Activated T-helper 1 cell treated with Interleukin-2 at 50 U/mL for 16 hours (primary cell): ENCODE measurements at regions not wholly inside any gene's neighbourhood (a gene's known extent, or its start where the extent isn't known, plus 50 kb on each side); places are given as distances from the start of the nearest gene placed in this dataset.
"Not testable (repeated sequence)": the region's sequence is repeated elsewhere in the genome, so short reads cannot be mapped to it uniquely, and the experiment has no call there.

Source experiments
- DNase-seq: peaks from one replicate; pipeline ENCODE4 v3.0.0-alpha.2; 2020; ENCODE audit warnings: low read depth

GRCh38 chr1:185468626-185469025, 151.6 kb upstream of the IVNS1ABP start:
- no peak for DNase-seq

- no peak for DNase-seq
Observed at GRCh38 chr1:185467122-185467521, 150.1 kb upstream of the IVNS1ABP start.

DNA sequence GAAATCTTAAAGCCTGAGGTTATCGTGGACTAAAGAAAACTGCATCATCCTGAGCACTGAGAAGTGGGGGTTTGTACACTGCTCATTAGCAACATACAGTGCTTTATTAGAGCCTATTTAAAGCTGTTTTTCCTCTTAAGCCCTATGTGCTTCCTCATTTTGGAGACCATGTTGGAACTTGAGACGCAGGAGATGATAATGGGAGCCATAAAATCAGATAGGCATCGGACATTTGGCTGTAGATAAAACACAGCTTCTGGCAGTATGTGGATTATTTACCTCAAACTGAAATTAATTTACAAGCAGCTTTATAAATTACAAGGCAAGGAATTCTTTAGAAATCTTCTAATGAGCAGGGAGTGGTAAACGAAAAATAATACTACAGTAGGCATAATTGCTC, 147.7 kb upstream of the IVNS1ABP start:
- no peak for DNase-seq

- no peak for DNase-seq
Observed at GRCh38 chr1:185463433-185463832, 146.4 kb upstream of the IVNS1ABP start.

- no peak for DNase-seq
Observed at GRCh38 chr1:185463011-185463410, 146.0 kb upstream of the IVNS1ABP start.

- not testable (repeated sequence) for DNase-seq
Observed at GRCh38 chr1:185460723-185461122, 143.7 kb upstream of the IVNS1ABP start.

- DNase-seq, result no peak
Observed at GRCh38 chr1:185459141-185459540, 142.1 kb upstream of the IVNS1ABP start.

GRCh38 chr1:185458670-185459069, 141.6 kb upstream of the IVNS1ABP start:
- no peak for DNase-seq

- DNase-seq, result no peak
Observed at GRCh38 chr1:185453496-185454192, 136.6 kb upstream of the IVNS1ABP start.

DNA sequence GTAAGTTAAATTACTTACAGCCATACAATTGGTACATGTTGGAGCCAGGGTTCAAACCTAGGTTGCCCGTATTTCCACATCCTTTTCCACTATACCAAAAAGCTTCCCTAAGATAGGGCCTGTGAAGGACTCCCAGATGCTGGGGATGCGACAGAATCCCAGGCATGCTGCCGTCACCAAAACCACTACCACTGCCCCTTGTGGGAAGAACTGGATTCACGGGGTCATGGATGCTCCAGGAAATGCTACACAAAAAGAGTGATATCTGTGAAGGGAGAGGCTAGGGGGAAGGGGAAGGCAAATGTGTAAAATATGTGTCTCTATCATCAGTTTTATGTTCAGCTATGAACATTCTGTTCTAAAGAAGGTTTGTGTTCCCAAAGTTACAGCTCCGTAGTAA, 133.9 kb upstream of the IVNS1ABP start:
- DNase-seq, result no peak

GRCh38 chr1:185450060-185450788, 133.2 kb upstream of the IVNS1ABP start:
- no peak for DNase-seq

DNA sequence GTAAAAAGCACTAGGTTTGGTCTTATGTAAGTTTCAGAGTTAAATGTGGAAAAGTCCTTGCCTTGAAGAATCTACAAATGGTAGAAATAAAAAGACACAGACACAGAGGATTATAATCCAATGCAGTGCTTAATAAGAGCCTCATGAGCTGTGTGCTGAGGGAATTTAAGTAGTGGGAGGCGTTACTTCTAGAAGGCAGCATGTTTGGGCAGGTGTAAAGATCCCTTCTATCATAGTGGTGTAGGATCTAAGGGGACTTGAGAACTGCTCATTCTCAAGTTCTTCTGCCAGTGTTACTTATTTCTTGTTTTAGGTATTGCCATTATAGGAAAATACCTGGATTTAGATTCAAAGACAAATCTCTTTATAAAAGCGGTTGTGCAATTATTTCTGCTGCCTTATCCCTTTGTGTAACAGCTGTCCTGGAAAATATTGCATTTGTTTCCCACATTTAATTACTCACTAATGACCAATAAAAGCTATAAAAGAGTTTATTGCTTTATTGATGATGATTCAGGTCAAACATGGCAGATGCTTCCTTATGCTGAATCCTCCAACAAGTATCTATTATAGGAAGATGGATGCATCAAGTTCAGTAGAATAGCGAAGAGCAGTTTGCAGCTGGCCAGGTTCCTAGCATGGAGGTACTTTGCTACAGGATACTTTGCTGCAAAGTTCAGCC, 132.5 kb upstream of the IVNS1ABP start:
- DNase-seq, result no peak

GRCh38 chr1:185448591-185449186, 131.6 kb upstream of the IVNS1ABP start:
- no peak for DNase-seq

DNA sequence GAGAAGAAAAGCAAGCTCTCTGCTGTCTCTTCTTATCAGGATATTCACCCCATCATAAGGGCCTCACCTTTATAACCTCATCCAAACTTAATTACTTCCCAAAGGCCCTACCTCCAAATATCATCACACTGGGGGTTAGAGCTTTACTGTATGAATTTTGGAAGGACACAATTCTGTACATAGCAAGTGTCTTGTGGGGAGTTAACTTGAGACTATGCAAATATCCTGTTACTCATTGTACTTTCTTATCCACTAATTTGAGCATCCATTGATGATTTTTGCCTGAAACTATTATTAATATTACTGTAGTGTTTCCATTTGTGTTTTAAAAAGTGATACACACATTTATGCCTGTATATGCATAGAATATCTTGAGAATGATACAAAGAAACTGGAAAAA, 129.1 kb upstream of the IVNS1ABP start:
- DNase-seq, result no peak

GRCh38 chr1:185445594-185445993, 128.6 kb upstream of the IVNS1ABP start:
- no peak for DNase-seq

GRCh38 chr1:185444676-185445075, 127.6 kb upstream of the IVNS1ABP start:
- DNase-seq, result no peak

GRCh38 chr1:185442050-185442449, 125.0 kb upstream of the IVNS1ABP start:
- no peak for DNase-seq

GRCh38 chr1:185441605-185442004, 124.6 kb upstream of the IVNS1ABP start:
- no peak for DNase-seq

DNA sequence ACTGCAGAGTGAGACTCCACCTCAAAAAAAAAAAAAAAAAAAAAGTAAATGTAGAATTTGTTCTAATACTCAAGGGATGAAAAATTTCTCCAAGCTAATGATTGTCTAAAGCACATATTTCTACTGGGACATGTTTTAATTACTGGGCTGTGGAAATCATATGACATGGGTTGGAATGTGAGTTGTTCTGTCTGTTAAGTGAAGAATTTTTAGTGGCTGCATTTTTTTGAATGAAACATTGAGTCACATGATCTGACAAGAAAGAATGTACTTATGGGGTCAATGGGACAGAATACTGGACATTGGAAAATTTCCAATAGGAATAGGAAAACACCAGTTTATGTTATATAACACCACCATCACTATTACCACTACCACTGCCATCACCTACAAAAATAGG, 123.8 kb upstream of the IVNS1ABP start:
- DNase-seq, result no peak

GRCh38 chr1:185439727-185440415, 122.8 kb upstream of the IVNS1ABP start:
- peak; percentile 3 for DNase-seq

DNA sequence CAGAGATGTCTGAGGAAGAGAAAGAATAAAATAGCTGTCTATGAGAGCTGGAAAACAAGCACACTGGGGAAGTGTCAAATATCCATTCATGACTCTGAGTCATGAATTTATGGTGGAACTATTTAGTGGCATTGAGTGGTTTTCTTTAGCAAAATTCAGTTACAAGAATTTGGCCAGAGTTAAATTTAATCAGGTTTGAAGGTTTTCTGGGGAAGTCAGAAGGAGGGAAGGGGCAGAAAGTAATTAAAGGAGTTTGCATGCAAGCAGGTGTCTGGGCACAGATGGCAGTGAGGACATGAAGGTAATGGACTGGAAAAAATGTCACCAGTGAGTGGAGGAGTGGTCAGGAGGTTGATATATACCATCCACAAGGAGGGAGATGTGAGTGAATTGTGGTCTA, 121.9 kb upstream of the IVNS1ABP start:
- no peak for DNase-seq

- no peak for DNase-seq
Observed at GRCh38 chr1:185435696-185436379, 118.8 kb upstream of the IVNS1ABP start.
